ENCODE measurements at regions not wholly inside any gene's neighbourhood (a gene's known extent, or its start where the extent isn't known, plus 50 kb on each side); places are given as distances from the start of the nearest gene placed in this dataset.

DNA sequence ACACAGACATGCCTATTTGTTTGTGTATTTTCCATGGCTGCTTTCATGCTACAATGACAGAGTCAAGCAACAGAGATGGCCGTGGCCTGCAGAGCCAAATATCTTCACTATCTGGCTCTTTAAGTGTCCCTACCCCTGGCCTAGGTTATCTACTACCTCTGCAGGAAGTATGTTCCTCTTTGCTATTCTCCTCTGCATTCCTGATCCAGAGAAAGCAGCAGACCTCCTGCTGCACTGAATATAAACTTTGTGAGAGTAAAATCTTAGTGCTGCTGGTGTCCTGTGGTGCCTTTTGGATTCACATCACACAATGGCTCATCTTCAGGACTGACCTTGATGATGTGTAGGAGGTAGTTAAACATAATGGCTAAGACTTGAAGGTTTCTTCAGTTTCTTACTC, 233.4 kb downstream of the IPO8 start:
- no peak for DNase-seq (ENCODE audit: extremely low spot score, unreplicated experiment)
- Mint-ChIP-seq H3K4me3 (ENCODE audit: unreplicated experiment) (no peak overlapping the region), H3K36me3 (ENCODE audit: unreplicated experiment) (no peaks in the 10 kb centered on the region), H3K4me1 (ENCODE audit: unreplicated experiment) (peaks cover 4% of the 10 kb centered on the region), H3K27me3 (ENCODE audit: unreplicated experiment) (no peaks in the 10 kb centered on the region), H3K9me3 (ENCODE audit: unreplicated experiment) (no peaks in the 10 kb centered on the region), H3K27ac (ENCODE audit: unreplicated experiment) (no peak overlapping the region)
- TF ChIP-seq, protein P1, sequence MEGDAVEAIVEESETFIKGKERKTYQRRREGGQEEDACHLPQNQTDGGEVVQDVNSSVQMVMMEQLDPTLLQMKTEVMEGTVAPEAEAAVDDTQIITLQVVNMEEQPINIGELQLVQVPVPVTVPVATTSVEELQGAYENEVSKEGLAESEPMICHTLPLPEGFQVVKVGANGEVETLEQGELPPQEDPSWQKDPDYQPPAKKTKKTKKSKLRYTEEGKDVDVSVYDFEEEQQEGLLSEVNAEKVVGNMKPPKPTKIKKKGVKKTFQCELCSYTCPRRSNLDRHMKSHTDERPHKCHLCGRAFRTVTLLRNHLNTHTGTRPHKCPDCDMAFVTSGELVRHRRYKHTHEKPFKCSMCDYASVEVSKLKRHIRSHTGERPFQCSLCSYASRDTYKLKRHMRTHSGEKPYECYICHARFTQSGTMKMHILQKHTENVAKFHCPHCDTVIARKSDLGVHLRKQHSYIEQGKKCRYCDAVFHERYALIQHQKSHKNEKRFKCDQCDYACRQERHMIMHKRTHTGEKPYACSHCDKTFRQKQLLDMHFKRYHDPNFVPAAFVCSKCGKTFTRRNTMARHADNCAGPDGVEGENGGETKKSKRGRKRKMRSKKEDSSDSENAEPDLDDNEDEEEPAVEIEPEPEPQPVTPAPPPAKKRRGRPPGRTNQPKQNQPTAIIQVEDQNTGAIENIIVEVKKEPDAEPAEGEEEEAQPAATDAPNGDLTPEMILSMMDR (IDR thresholded peaks at IDR 0.05), result no peak

DNA sequence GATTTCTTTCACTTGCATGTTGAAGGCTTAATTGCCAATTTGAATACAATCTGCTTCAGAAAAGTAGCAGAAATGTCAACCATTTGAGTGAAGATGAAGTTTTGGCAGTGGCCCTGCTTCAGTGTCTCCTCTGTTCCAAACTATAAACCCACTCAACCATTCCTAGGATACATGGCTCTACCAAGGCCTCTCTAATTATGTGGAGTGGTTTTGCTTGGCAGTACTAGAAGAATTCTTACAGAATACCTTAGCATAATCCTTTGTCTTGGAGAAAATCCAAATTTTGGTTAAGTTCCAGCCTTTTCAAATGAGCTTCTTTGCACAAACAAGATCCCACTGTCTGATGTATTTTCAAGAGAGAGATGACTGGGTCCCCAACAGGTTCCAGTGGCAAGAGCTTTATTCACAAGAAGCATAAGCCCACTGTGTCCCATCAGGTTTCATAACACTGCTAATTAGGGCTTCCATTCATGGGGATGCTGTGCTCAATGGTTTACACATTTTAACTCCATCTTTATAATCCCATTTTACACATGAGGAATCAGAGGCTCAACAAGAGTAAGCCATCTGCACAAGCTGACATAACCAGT, 234.5 kb downstream of the IPO8 start:
- Mint-ChIP-seq H3K27me3 (ENCODE audit: unreplicated experiment) (no peaks in the 10 kb centered on the region), H3K36me3 (ENCODE audit: unreplicated experiment) (no peaks in the 10 kb centered on the region), H3K9me3 (ENCODE audit: unreplicated experiment) (no peaks in the 10 kb centered on the region), H3K4me3 (ENCODE audit: unreplicated experiment) (no peak overlapping the region), H3K4me1 (ENCODE audit: unreplicated experiment) (peaks cover 4% of the 10 kb centered on the region), H3K27ac (ENCODE audit: unreplicated experiment) (no peak overlapping the region)
- TF ChIP-seq, protein P1 (IDR thresholded peaks at IDR 0.05), result no peak
- no peak for DNase-seq (ENCODE audit: extremely low spot score, unreplicated experiment)

DNA sequence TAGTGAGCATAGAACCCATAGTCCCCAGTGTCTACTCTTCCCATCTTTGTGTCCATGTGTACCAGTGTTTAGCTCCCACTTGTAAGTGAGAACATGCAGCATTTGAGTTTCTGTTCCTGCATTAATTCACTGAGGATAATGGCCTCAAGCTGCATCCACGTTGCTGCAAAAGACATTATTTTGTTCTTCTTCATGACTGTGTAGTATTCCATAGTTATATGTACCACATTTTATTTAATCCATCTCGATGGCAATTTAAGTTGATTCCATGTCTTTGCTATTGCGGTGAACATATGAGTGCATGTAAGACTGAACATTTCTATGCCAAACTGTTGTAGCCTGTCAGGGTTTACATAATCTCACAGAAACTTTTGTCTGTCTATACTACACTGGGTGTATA, 237.2 kb downstream of the IPO8 start:
- H3K4me3 Mint-ChIP-seq (ENCODE audit: unreplicated experiment), result no peak overlapping the region
- H3K9me3 Mint-ChIP-seq (ENCODE audit: unreplicated experiment), result no peaks in the 10 kb centered on the region
- H3K27me3 Mint-ChIP-seq (ENCODE audit: unreplicated experiment), result no peaks in the 10 kb centered on the region

DNA sequence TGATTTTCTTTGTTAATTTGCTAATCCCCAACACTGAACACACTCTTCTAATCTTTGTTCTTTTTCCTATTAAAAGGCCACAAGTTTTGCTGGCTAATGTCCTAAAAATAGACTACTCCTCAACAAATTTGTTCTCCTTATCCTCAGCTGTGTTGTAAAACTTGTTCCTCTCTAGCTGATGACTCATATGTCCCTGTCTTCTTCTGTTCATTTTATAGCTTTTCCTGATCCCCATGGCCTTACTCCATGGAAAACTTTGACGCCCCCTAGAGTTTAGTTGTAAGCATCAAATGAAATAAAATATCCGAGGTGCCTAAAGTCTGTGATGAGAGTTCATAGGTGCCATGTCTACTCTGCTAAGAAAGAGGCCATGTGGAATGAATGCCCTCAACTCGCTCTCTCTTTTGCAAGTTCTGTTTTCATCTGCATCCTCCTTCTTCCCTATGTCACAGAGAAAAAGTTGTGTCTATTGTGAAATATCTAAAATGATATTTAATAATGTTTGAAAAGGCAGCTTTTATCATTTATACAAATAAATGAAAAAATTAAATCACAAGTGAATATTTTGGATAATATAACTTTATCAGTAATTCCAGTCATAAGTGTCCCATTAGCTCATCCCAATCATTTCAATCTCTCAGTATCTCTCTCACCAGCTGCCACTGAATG, 237.9 kb downstream of the IPO8 start:
- H3K4me1 Mint-ChIP-seq (ENCODE audit: unreplicated experiment), result peaks cover 4% of the 10 kb centered on the region
- TF ChIP-seq, protein P1 (IDR thresholded peaks at IDR 0.05), result peak; percentile 38
- no peak overlapping the region for H3K4me3 Mint-ChIP-seq (ENCODE audit: unreplicated experiment)
- no peaks in the 10 kb centered on the region for H3K36me3 Mint-ChIP-seq (ENCODE audit: unreplicated experiment)
- no peak overlapping the region for H3K27ac Mint-ChIP-seq (ENCODE audit: unreplicated experiment)
- H3K9me3 Mint-ChIP-seq (ENCODE audit: unreplicated experiment), result no peaks in the 10 kb centered on the region
- DNase-seq (ENCODE audit: extremely low spot score, unreplicated experiment), result no peak
- H3K27me3 Mint-ChIP-seq (ENCODE audit: unreplicated experiment), result no peaks in the 10 kb centered on the region

More for the DNA sequence above, 237.2 kb downstream of the IPO8 start:
- TF ChIP-seq, protein P1 (IDR thresholded peaks at IDR 0.05), result no peak
- H3K36me3 Mint-ChIP-seq (ENCODE audit: unreplicated experiment), result no peaks in the 10 kb centered on the region
- no peak for DNase-seq (ENCODE audit: extremely low spot score, unreplicated experiment)
- no peak overlapping the region for H3K27ac Mint-ChIP-seq (ENCODE audit: unreplicated experiment)
- peaks cover 4% of the 10 kb centered on the region for H3K4me1 Mint-ChIP-seq (ENCODE audit: unreplicated experiment)

DNA sequence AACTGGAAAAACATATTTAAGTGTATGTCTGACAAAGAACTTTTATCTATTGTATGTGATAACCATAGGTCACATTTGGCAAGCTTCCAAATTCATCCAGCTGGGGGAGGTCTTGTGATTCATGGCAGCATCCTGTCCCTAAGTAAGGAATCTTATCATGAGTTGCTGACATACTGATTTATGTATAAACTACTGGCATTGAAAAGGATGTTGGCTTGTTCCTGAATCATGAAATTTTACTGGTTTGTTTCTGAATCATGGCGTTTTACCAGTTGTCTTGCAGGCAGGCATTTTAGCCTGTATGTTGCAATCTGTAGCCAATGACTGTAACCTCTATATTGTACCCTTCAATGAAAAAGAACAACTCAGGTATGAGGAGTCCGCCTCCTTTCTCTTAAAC, 244.8 kb downstream of the IPO8 start:
- DNase-seq (ENCODE audit: extremely low spot score, unreplicated experiment), result no peak
- no peaks in the 10 kb centered on the region for H3K4me1 Mint-ChIP-seq (ENCODE audit: unreplicated experiment)

More for the DNA sequence above, 244.8 kb downstream of the IPO8 start:
- no peak overlapping the region for H3K27ac Mint-ChIP-seq (ENCODE audit: unreplicated experiment)
- H3K9me3 Mint-ChIP-seq (ENCODE audit: unreplicated experiment), result peaks cover 28% of the 10 kb centered on the region
- no peaks in the 10 kb centered on the region for H3K36me3 Mint-ChIP-seq (ENCODE audit: unreplicated experiment)
- H3K4me3 Mint-ChIP-seq (ENCODE audit: unreplicated experiment), result no peak overlapping the region
- H3K27me3 Mint-ChIP-seq (ENCODE audit: unreplicated experiment), result peaks cover 8% of the 10 kb centered on the region
- TF ChIP-seq, protein P1 (IDR thresholded peaks at IDR 0.05), result no peak

Data from osteocyte (in vitro differentiated cells).